GM23248 (cell line): ENCODE measurements at regions not wholly inside any gene's neighbourhood (a gene's known extent, or its start where the extent isn't known, plus 50 kb on each side); places are given as distances from the start of the nearest gene placed in this dataset.

Experiments used
- EZH2 ChIP-seq: fragments of 200-600 bp; sonication (generic); IDR thresholded peaks from 2 replicates; pipeline ENCODE4 v1.6.1; 2018; ENCODE audit warnings: antibody characterized with exemption, mild to moderate bottlenecking; ENCODE audit not compliant: insufficient read depth, poor library complexity, severe bottlenecking
- EZH2phosphoT487 ChIP-seq: fragments of 200-600 bp; sonication (generic); IDR thresholded peaks from 2 replicates; pipeline ENCODE4 v1.6.1; 2018; ENCODE audit warnings: antibody characterized with exemption, moderate library complexity, mild to moderate bottlenecking, low read depth; ENCODE audit not compliant: insufficient read depth

DNA sequence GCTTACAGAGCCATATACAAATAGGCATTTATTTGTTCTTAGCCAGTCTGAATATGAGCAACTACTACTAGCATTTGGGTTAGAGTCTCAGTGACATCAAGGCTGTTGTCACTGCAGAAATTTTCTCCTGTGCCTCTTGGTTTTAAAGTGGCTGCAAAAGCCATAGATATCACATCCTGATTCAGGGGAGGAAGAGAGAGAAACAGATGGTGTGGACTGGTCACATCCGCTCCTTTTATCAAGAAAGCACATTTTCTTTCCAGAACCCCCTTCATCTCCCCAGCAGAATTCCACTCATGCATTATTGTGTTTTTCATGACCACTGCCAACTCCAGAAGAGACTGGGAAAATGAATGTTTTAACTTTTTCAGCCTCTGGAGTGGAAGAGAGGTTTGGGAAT is 69.8 kb downstream of the PTTG1 start:
- no peak for TF ChIP-seq EZH2
- no peak for TF ChIP-seq EZH2phosphoT487
